Spleen (tissue), 7 donors: ENCODE measurements at regions not wholly inside any gene's neighbourhood (a gene's known extent, or its start where the extent isn't known, plus 50 kb on each side); places are given as distances from the start of the nearest gene placed in this dataset.

Experiments
- CTCF ChIP-seq, 11 experiments: fragments of 200-600 bp in 7 of 11; fragments of 450-650 bp in 4 of 11; sonication (generic) in 4 of 11; IDR thresholded peaks in 8 of 11; conservative IDR thresholded peaks in 3 of 11; 1 replicate in 7 of 11; 2 replicates in 4 of 11; pipeline versions ENCODE4 v1.4.0 to v1.8.0; 2016 to 2021; ENCODE audit warnings: antibody characterized with exemption in 11 of 11, inconsistent platforms in 4 of 11, mild to moderate bottlenecking in 1 of 11
- POLR2AphosphoS5 ChIP-seq, 3 donors: sonication (generic); formaldehyde crosslinking; IDR thresholded peaks; one replicate each; pipeline ENCODE4 v1.5.1; 2017; ENCODE audit warnings: antibody characterized with exemption in 3 of 3
- donor health status: DM: no; HTN: no; CAD: no; lungs with moderate emphysema.
- donor health status: DM: no; HTN: no; CAD: no.
- donor health status: DM: no; HTN: no; CAD: no.

DNA sequence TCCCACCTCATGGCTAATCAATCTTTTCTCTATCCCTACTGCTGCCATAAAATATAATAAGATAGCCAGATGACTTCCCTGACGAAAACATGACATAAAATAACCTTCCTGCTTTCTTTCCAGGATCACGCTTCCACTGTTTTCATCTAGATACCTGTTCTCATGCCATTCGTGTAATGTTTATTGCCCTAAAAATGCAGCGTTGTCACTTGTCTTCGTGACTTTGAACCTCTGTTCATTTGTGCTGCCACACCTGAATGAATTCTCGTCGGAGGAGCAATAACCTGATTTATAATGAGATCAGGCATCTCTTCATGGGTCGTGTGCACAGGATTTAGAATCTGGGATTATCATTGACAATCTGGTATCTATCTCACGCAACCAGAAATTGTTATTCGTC is 1401.9 kb downstream of the CDH11 start:
- TF ChIP-seq CTCF (IDR thresholded peaks at IDR 0.05 in 8 of 11, conservative IDR thresholded peaks at IDR 0.05 in 3 of 11) (no peak), POLR2AphosphoS5 (IDR thresholded peaks at IDR 0.05) (no peak)
